K562 (cell line): ENCODE measurements at regions not wholly inside any gene's neighbourhood (a gene's known extent, or its start where the extent isn't known, plus 50 kb on each side); places are given as distances from the start of the nearest gene placed in this dataset.

Experiments
- ARID1B ChIP-seq: fragments of 450-650 bp; IDR thresholded peaks from 2 replicates; pipeline ENCODE4 v1.6.1; 2016; ENCODE audit warnings: antibody characterized with exemption, mild to moderate bottlenecking, inconsistent platforms
- CXXC5 ChIP-seq: fragments of 250-450 bp; sonication (Bioruptor Pico); IDR thresholded peaks from 2 replicates; pipeline ENCODE4 v1.8.0; 2022; ENCODE audit warnings: inconsistent platforms, mild to moderate bottlenecking, moderate library complexity
- RCOR1 ChIP-seq, 2 experiments: IDR thresholded peaks; 2 replicates each; pipeline ENCODE4 v1.6.1; 2012; ENCODE audit warnings: low read depth in 2 of 2, low read length in 2 of 2, borderline replicate concordance in 1 of 2, improper control_type of control experiment in 1 of 2
- ZNF696 ChIP-seq: fragments of 250-450 bp; sonication (Bioruptor Pico); conservative IDR thresholded peaks from 2 replicates; pipeline ENCODE4 v1.4.0; 2020; ENCODE audit warnings: mild to moderate bottlenecking, moderate library complexity
- ZNF717 ChIP-seq: fragments of 250-450 bp; sonication (Bioruptor Pico); IDR thresholded peaks from 2 replicates; pipeline ENCODE4 v1.5.0; 2021

DNA sequence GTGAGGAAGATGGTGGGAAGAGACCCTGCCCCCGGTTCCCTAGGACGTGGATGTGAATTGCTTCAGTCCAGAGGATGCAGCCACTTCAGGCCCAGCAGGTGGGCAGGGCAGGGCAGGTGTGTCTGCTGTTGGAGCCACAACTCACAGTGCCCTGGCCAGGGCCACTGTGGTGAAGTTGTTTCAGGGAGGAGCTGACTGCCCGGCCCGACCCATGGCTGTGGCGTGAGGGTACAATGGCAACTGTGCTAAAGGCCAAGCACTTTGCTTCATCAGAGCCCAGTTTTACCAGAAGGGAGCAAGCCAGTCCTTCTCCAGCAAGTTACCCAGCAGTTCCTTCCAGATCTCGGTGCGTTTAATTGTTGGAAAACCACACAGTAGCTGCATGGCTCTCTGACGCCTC lies 1174.4 kb downstream of the BRD1 start:
- TF ChIP-seq ZNF717 (CRISPR knock-in tag) (no peak), RCOR1 (IDR thresholded peaks at IDR 0.05; ENCODE audit: borderline replicate concordance in 1 of 2, low read depth in 2 of 2, low read length in 2 of 2) (no peak), ARID1B (no peak), CXXC5 (CRISPR knock-in tag) (no peak), ZNF696 (CRISPR knock-in tag) (no peak)
